ENCODE measurements at regions not wholly inside any gene's neighbourhood (a gene's known extent, or its start where the extent isn't known, plus 50 kb on each side); places are given as distances from the start of the nearest gene placed in this dataset.

DNA sequence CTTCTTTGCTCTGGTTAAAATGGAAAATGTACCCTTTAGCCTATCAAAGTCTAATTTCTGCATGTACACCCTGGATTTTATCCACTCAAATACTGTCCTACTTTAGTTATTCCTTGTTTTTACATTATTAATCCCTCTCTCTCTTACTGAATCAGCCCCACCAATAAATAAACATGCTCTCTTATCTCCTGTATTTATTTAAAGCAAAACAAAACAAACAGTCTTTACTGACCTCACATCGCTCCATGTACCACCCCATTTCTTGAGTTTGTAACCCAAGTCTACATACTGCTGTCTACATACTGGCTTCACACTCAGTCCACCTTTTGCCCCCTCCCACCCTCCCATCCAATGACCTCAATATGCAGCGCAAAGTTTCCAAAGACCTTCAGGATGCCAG, 113.3 kb upstream of the RORA start (continued):
- TF ChIP-seq, protein P1, sequence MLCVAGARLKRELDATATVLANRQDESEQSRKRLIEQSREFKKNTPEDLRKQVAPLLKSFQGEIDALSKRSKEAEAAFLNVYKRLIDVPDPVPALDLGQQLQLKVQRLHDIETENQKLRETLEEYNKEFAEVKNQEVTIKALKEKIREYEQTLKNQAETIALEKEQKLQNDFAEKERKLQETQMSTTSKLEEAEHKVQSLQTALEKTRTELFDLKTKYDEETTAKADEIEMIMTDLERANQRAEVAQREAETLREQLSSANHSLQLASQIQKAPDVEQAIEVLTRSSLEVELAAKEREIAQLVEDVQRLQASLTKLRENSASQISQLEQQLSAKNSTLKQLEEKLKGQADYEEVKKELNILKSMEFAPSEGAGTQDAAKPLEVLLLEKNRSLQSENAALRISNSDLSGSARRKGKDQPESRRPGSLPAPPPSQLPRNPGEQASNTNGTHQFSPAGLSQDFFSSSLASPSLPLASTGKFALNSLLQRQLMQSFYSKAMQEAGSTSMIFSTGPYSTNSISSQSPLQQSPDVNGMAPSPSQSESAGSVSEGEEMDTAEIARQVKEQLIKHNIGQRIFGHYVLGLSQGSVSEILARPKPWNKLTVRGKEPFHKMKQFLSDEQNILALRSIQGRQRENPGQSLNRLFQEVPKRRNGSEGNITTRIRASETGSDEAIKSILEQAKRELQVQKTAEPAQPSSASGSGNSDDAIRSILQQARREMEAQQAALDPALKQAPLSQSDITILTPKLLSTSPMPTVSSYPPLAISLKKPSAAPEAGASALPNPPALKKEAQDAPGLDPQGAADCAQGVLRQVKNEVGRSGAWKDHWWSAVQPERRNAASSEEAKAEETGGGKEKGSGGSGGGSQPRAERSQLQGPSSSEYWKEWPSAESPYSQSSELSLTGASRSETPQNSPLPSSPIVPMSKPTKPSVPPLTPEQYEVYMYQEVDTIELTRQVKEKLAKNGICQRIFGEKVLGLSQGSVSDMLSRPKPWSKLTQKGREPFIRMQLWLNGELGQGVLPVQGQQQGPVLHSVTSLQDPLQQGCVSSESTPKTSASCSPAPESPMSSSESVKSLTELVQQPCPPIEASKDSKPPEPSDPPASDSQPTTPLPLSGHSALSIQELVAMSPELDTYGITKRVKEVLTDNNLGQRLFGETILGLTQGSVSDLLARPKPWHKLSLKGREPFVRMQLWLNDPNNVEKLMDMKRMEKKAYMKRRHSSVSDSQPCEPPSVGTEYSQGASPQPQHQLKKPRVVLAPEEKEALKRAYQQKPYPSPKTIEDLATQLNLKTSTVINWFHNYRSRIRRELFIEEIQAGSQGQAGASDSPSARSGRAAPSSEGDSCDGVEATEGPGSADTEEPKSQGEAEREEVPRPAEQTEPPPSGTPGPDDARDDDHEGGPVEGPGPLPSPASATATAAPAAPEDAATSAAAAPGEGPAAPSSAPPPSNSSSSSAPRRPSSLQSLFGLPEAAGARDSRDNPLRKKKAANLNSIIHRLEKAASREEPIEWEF (IDR thresholded peaks at IDR 0.05; ENCODE audit: insufficient replicate concordance, low read depth, low read length) = no peak
- TF ChIP-seq SMAD1 (IDR thresholded peaks at IDR 0.05; ENCODE audit: low read depth, partially characterized antibody) = no peak

DNA sequence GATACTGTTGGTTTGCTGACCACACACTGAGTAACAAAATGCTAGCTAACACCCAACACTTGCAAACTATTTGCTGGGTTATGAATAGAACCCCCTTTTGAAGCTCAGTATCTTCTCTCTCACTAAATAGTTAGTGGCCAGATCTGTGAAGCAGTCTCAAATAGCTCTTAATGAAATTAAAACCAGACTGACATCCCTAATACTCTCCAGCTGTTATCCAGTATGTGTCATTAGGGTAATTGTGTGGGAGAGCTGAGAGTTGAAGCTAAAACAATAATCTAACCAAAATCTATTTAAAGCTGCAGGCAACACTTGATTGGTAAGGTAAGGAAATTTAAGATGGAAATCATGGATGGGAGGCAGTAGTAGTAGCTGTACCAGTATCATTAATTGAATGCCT, 110.4 kb upstream of the RORA start:
- ChIA-PET SMC1A (ENCODE audit: uncharacterized antibody, unreplicated experiment) (interaction anchor here (0.8 kb wide), 1 partner anchor 13 kb away, joined by 3 read pairs; no protein-coding TSS in a partner anchor), POLR2A (no interaction called here), CTCF (interaction anchor here (0.6 kb wide), 1 partner anchor 261 kb away, joined by 3 read pairs; no protein-coding TSS in a partner anchor), RAD21 (ENCODE audit: unreplicated experiment) (no interaction called here)
- Histone ChIP-seq H4K20me1 (ENCODE audit: control insufficient read depth, insufficient read depth) (no peaks in the 10 kb centered on the region), H3K4me2 (ENCODE audit: control insufficient read depth, insufficient read depth) (no peak overlapping the region), H3K4me3 (no peak overlapping the region), H3K27ac (ENCODE audit: control insufficient read depth, insufficient read depth) (no peak overlapping the region), H3K9me3 (replicated peaks; ENCODE audit: control insufficient read depth, insufficient read depth, low read length) (no peaks in the 10 kb centered on the region), H3K9ac (ENCODE audit: control insufficient read depth, insufficient read depth, low read length) (no peak overlapping the region), H3K79me2 (ENCODE audit: control insufficient read depth, insufficient read depth, low read length) (no peaks in the 10 kb centered on the region), H3K27me3 (replicated peaks in 1 of 2; ENCODE audit: control insufficient read depth in 2 of 2, insufficient read depth in 2 of 2, low read length in 1 of 2) (no peaks in the 10 kb centered on the region), H3K4me1 (ENCODE audit: control insufficient read depth, insufficient read depth, low read length) (no peaks in the 10 kb centered on the region), H3K36me3 (ENCODE audit: control insufficient read depth in 2 of 2, insufficient read depth in 2 of 2, low read length in 1 of 2) (no peaks in the 10 kb centered on the region), H2AFZ (ENCODE audit: control insufficient read depth, low read depth, low read length) (no peak overlapping the region)
- ATAC-seq (no peak), DNase-seq (ENCODE audit: low read depth, low spot score) (no peak), FAIRE-seq (no peak)
- intact Hi-C loops (cut with micrococcal nuclease; ENCODE audit: unreplicated experiment) (no loop called here), in situ Hi-C loops (cut with MboI) (no loop called here)
- TF ChIP-seq ATF7 (IDR thresholded peaks at IDR 0.05; ENCODE audit: low read depth) (no peak), CREB1 (IDR thresholded peaks at IDR 0.05; ENCODE audit: low read depth) (no peak), CBX3 (IDR thresholded peaks at IDR 0.05; ENCODE audit: borderline replicate concordance, low read depth) (no peak), NFIC (IDR thresholded peaks at IDR 0.05; ENCODE audit: low read depth, low read length) (no peak), MTA2 (IDR thresholded peaks at IDR 0.05; ENCODE audit: low read depth) (no peak), PAX8 (IDR thresholded peaks at IDR 0.05) (no peak), SMARCA5 (IDR thresholded peaks at IDR 0.05) (no peak), LARP7 (IDR thresholded peaks at IDR 0.05) (no peak), BRCA1 (IDR thresholded peaks at IDR 0.05; ENCODE audit: low read depth, low read length) (no peak), JUND (IDR thresholded peaks at IDR 0.05; ENCODE audit: low read depth, low read length) (no peak), CREM (IDR thresholded peaks at IDR 0.05; ENCODE audit: low read depth) (no peak), GABPA (IDR thresholded peaks at IDR 0.05; ENCODE audit: low read depth) (no peak), NR2F1 (conservative IDR thresholded peaks at IDR 0.05) (no peak)
- TF ChIP-seq, protein P2, sequence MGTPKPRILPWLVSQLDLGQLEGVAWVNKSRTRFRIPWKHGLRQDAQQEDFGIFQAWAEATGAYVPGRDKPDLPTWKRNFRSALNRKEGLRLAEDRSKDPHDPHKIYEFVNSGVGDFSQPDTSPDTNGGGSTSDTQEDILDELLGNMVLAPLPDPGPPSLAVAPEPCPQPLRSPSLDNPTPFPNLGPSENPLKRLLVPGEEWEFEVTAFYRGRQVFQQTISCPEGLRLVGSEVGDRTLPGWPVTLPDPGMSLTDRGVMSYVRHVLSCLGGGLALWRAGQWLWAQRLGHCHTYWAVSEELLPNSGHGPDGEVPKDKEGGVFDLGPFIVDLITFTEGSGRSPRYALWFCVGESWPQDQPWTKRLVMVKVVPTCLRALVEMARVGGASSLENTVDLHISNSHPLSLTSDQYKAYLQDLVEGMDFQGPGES (IDR thresholded peaks at IDR 0.05) = no peak
- TF ChIP-seq, protein P3, sequence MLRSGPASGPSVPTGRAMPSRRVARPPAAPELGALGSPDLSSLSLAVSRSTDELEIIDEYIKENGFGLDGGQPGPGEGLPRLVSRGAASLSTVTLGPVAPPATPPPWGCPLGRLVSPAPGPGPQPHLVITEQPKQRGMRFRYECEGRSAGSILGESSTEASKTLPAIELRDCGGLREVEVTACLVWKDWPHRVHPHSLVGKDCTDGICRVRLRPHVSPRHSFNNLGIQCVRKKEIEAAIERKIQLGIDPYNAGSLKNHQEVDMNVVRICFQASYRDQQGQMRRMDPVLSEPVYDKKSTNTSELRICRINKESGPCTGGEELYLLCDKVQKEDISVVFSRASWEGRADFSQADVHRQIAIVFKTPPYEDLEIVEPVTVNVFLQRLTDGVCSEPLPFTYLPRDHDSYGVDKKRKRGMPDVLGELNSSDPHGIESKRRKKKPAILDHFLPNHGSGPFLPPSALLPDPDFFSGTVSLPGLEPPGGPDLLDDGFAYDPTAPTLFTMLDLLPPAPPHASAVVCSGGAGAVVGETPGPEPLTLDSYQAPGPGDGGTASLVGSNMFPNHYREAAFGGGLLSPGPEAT (IDR thresholded peaks at IDR 0.05; ENCODE audit: low read depth) = no peak
- no TSS peak for BruUV-seq (replicated peaks)
